Right atrium auricular region (tissue), 2 donors: ENCODE measurements at regions not wholly inside any gene's neighbourhood (a gene's known extent, or its start where the extent isn't known, plus 50 kb on each side); places are given as distances from the start of the nearest gene placed in this dataset.
"Not testable (repeated sequence)": the region's sequence is repeated elsewhere in the genome, so short reads cannot be mapped to it uniquely, and the experiment has no call there.

Experiments used
- DNase-seq: peaks from one replicate; pipeline ENCODE4 v3.0.0-alpha.2; 2019; ENCODE audit warnings: low spot score
- H3K27ac ChIP-seq, 2 donors: fragments of 200-600 bp; sonication (generic); 1 replicate in 1 of 2; 2 replicates in 1 of 2; pipeline ENCODE4 v1.5.1; 2016 to 2019
- H3K27me3 ChIP-seq, 2 donors: fragments of 200-600 bp; sonication (generic); one replicate each; pipeline versions ENCODE4 v1.5.1 to v1.6.0; 2017 to 2019
- H3K36me3 ChIP-seq: fragments of 200-600 bp; sonication (generic); one replicate; pipeline ENCODE4 v1.5.1; 2016
- H3K4me1 ChIP-seq, 2 donors: fragments of 200-600 bp; sonication (generic); one replicate each; pipeline versions ENCODE4 v1.5.1 to v1.6.0; 2017 to 2019
- H3K4me3 ChIP-seq, 2 donors: fragments of 200-600 bp; sonication (generic); 1 replicate in 1 of 2; 2 replicates in 1 of 2; pipeline ENCODE4 v1.5.1; 2017 to 2019; ENCODE audit warnings: mild to moderate bottlenecking in 1 of 2, moderate library complexity in 1 of 2
- H3K9me3 ChIP-seq, 2 donors: fragments of 200-600 bp; sonication (generic); one replicate each; pipeline ENCODE4 v1.5.1; 2019
- TF ChIP-seq, protein P1 (sequence below), 2 donors: fragments of 200-600 bp; sonication (generic); IDR thresholded peaks; one replicate each; pipeline ENCODE4 v1.5.1; 2019; ENCODE audit warnings: antibody characterized with exemption in 2 of 2

DNA sequence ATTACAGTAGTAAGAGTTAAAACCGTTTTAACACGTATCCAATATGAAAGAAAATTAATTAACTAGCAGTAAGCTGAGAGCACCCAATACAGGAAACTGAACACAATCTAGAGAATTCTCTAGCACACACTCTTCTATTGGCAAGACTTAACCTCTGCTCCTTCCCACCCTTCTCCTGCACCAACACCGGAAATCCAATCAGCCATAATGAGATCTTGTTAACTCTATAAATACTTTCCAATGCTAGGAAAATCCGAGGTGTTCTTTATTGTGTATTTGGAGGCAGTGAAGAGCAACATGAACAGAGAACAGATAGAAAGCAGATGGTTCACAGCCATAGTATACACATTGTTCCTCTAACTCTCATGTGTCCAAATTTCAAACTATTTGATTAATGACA is 591.7 kb downstream of the CETN3 start:
- Histone ChIP-seq H3K27ac (no peak overlapping the region), H3K36me3 (no peaks in the 10 kb centered on the region), H3K4me3 (no peak overlapping the region), H3K9me3 (no peaks in the 10 kb centered on the region), H3K27me3 (no peaks in the 10 kb centered on the region), H3K4me1 (no peaks in the 10 kb centered on the region)
- no peak for DNase-seq
- TF ChIP-seq, protein P1, sequence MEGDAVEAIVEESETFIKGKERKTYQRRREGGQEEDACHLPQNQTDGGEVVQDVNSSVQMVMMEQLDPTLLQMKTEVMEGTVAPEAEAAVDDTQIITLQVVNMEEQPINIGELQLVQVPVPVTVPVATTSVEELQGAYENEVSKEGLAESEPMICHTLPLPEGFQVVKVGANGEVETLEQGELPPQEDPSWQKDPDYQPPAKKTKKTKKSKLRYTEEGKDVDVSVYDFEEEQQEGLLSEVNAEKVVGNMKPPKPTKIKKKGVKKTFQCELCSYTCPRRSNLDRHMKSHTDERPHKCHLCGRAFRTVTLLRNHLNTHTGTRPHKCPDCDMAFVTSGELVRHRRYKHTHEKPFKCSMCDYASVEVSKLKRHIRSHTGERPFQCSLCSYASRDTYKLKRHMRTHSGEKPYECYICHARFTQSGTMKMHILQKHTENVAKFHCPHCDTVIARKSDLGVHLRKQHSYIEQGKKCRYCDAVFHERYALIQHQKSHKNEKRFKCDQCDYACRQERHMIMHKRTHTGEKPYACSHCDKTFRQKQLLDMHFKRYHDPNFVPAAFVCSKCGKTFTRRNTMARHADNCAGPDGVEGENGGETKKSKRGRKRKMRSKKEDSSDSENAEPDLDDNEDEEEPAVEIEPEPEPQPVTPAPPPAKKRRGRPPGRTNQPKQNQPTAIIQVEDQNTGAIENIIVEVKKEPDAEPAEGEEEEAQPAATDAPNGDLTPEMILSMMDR (IDR thresholded peaks at IDR 0.05): no peak

DNA sequence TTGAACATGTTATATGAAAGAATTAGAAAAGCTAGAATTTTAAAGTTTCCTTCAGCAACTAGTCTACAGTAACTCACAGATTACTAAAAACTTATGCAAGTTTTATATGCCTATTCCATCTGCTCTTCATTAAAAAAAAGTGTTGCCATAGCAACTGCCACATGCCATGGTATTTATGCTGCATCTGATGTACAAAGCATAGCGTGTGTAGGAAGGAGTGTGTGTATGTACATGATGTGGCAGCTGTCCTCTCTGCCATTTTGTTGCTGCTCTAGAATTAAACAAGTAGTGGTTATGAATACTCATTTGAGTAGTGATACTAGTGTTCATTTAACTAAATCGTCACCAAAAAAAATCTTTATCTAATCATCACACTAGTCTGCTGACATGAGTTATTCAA is 593.5 kb downstream of the CETN3 start:
- no peak overlapping the region for H3K27ac ChIP-seq
- TF ChIP-seq, protein P1 (IDR thresholded peaks at IDR 0.05): no peak
- no peak for DNase-seq
- H3K4me1 ChIP-seq: no peaks in the 10 kb centered on the region
- H3K9me3 ChIP-seq: no peaks in the 10 kb centered on the region
- H3K27me3 ChIP-seq: no peaks in the 10 kb centered on the region
- no peak overlapping the region for H3K4me3 ChIP-seq
- no peaks in the 10 kb centered on the region for H3K36me3 ChIP-seq

DNA sequence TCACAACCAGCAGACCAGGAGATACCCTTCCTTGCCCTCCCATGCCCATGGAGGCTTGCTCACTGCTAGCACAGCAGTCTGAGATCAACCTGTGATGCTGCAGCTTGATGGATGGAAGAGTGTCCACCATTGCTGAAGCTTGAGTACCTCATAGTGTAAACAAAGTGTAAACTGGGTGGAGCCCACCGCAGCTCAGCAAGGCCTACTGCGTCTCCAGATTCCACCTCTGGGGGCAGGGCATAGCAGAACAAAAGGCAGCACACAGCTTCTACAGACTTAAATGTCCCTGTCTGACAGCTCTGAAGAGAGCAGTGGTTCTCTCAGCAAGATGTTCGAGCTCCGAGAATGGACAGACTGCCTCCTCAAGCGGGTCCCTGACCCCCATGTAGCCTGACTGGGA is 608.8 kb downstream of the CETN3 start:
- not testable (repeated sequence) for DNase-seq, H3K27ac ChIP-seq, H3K4me3 ChIP-seq, H3K27me3 ChIP-seq, H3K36me3 ChIP-seq, H3K4me1 ChIP-seq
- H3K9me3 ChIP-seq: peaks cover 0 to 13% of the 10 kb centered on the region in 2 donors

DNA sequence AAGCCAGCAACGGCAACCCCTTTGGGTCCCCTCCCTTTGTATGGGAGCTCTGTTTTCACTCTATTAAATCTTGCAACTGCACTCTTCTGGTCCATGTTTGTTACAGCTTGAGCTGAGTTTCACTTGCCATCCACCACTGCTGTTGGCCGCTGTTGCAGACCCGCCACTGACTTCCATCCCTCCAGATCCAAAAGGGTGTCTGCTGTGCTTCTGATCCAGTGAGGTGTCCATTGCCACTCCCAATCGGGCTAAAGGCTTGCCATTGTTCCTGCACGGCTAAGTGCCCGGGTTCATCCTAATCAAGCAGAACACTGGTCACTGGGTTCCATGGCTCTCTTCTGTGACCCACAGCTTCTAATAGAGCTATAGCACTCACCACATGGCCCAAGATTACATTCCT is 615.1 kb downstream of the CETN3 start:
- not testable (repeated sequence) for H3K27me3 ChIP-seq, H3K27ac ChIP-seq, H3K4me3 ChIP-seq, H3K4me1 ChIP-seq, DNase-seq, H3K36me3 ChIP-seq
- H3K9me3 ChIP-seq: peaks cover 0 to 13% of the 10 kb centered on the region in 2 donors

DNA sequence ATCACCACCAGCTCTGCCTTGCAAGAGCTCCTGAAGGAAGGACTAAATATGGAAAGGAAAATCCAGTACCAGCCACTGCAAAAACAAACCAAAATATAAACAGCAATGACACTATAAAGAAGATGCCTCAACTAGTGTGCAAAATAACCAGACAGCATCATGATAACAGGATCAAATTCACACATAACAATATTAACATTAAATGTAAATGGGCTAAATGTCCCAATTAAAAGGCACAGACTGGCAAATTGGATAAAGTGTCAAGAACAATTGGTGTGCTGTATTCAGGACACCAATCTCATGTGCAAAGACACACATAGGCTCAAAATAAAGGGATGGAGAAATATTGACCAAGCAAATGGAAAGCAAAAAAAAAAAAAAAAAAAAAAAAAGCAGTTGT is 629.8 kb downstream of the CETN3 start:
- not testable (repeated sequence) for H3K27me3 ChIP-seq, H3K4me3 ChIP-seq, H3K4me1 ChIP-seq, DNase-seq, H3K36me3 ChIP-seq, H3K27ac ChIP-seq
- H3K9me3 ChIP-seq: peaks cover 3 to 28% of the 10 kb centered on the region in 2 donors

DNA sequence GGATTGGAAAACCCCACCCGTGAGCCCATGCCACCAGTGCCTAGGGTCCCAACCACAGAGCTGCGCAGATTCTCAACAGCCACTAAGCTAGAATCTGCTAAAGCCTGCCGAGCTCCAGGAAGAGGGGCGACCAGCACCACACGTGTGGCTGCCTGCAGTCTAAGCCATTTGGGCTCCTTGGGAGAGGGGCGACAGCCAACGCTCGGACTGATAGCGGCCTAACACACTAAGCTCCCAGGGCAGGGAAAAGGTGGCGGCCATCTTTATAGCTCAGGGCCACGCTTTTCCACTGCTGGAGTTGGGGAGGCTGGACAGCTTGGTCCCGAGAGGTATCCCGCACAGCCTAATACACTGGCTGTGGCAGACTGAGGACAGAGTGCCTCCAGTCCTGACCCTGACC is 631.8 kb downstream of the CETN3 start:
- TF ChIP-seq, protein P1 (IDR thresholded peaks at IDR 0.05): no peak
- Histone ChIP-seq H3K27me3 (no peaks in the 10 kb centered on the region), H3K9me3 (peaks cover 3 to 28% of the 10 kb centered on the region in 2 donors), H3K4me3 (no peak overlapping the region), H3K4me1 (no peaks in the 10 kb centered on the region), H3K36me3 (no peaks in the 10 kb centered on the region), H3K27ac (no peak overlapping the region)
- no peak for DNase-seq

DNA sequence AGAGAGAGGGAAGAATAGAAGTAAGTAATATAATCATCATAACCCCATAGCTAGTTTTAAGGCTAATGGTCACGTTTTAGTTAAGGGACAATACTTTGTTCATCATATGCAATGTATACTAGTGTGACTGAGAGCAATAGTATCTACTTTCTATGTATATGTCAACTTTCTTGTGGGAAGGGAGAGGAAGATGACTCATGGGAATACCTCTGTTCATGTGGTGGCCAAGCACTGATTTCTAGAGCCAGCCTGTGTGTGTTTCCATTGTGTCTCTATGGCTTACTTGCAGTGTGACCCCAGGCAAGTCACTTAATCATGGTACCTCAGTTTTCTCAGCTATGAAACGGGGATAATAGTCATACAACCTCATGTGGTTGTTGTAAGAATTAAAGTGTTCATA is 639.6 kb downstream of the CETN3 start:
- Histone ChIP-seq H3K27ac (no peak overlapping the region), H3K4me3 (no peak overlapping the region), H3K9me3 (no peaks in the 10 kb centered on the region), H3K36me3 (no peaks in the 10 kb centered on the region), H3K4me1 (no peaks in the 10 kb centered on the region), H3K27me3 (no peaks in the 10 kb centered on the region)
- DNase-seq: no peak
- TF ChIP-seq, protein P1 (IDR thresholded peaks at IDR 0.05): no peak
